HG03159 (cell line): ENCODE measurements at regions not wholly inside any gene's neighbourhood (a gene's known extent, or its start where the extent isn't known, plus 50 kb on each side); places are given as distances from the start of the nearest gene placed in this dataset.
"Not testable (repeated sequence)": the region's sequence is repeated elsewhere in the genome, so short reads cannot be mapped to it uniquely, and the experiment has no call there.

Experiments used
- ATAC-seq: cut with Tn5 transposase; IDR thresholded peaks from one replicate; pipeline ENCODE4 v1.9.1; 2021; ENCODE audit warnings: mild to moderate bottlenecking, moderate library complexity; ENCODE audit not compliant: unreplicated experiment

- ATAC-seq: no peak
Measured at GRCh38 chr13:59425211-59425741, 738.5 kb downstream of the DIAPH3 start.

- ATAC-seq: no peak
Measured at GRCh38 chr13:59435024-59435423, 728.7 kb downstream of the DIAPH3 start.

- ATAC-seq: no peak
Measured at GRCh38 chr13:59437544-59438301, 726.0 kb downstream of the DIAPH3 start.

GRCh38 chr13:59439776-59440428 is 723.8 kb downstream of the DIAPH3 start:
- ATAC-seq: no peak

GRCh38 chr13:59441068-59441467 is 722.7 kb downstream of the DIAPH3 start:
- not testable (repeated sequence) for ATAC-seq

- no peak for ATAC-seq
Measured at GRCh38 chr13:59441596-59442280, 722.0 kb downstream of the DIAPH3 start.

- ATAC-seq: no peak
Measured at GRCh38 chr13:59442461-59442860, 721.3 kb downstream of the DIAPH3 start.

GRCh38 chr13:59442944-59443486 is 720.7 kb downstream of the DIAPH3 start:
- ATAC-seq: no peak

GRCh38 chr13:59444210-59444857 is 719.4 kb downstream of the DIAPH3 start:
- no peak for ATAC-seq

- no peak for ATAC-seq
Measured at GRCh38 chr13:59445812-59446211, 717.9 kb downstream of the DIAPH3 start.

- no peak for ATAC-seq
Measured at GRCh38 chr13:59446391-59446790, 717.3 kb downstream of the DIAPH3 start.

- no peak for ATAC-seq
Measured at GRCh38 chr13:59447031-59447430, 716.7 kb downstream of the DIAPH3 start.

- ATAC-seq: no peak
Measured at GRCh38 chr13:59447846-59448620, 715.7 kb downstream of the DIAPH3 start.

- no peak for ATAC-seq
Measured at GRCh38 chr13:59449750-59450149, 714.0 kb downstream of the DIAPH3 start.

GRCh38 chr13:59450229-59450628 is 713.5 kb downstream of the DIAPH3 start:
- no peak for ATAC-seq

GRCh38 chr13:59451236-59451635 is 712.5 kb downstream of the DIAPH3 start:
- ATAC-seq: no peak

GRCh38 chr13:59452189-59452890 is 711.4 kb downstream of the DIAPH3 start:
- ATAC-seq: no peak

- ATAC-seq: no peak
Measured at GRCh38 chr13:59458908-59459579, 704.7 kb downstream of the DIAPH3 start.

- no peak for ATAC-seq
Measured at GRCh38 chr13:59459972-59460371, 703.8 kb downstream of the DIAPH3 start.
